Stomach (tissue), 4 donors: ENCODE measurements at regions not wholly inside any gene's neighbourhood (a gene's known extent, or its start where the extent isn't known, plus 50 kb on each side); places are given as distances from the start of the nearest gene placed in this dataset.

Experiments used
- CTCF ChIP-seq, 7 experiments: fragments of 450-650 bp in 4 of 7; fragments of 200-600 bp in 3 of 7; sonication (generic) in 3 of 7; IDR thresholded peaks; one replicate each; pipeline ENCODE4 v1.5.1; 2016 to 2019; ENCODE audit warnings: antibody characterized with exemption in 7 of 7, control low read depth in 2 of 7, mild to moderate bottlenecking in 1 of 7
- EP300 ChIP-seq: sonication (generic); formaldehyde crosslinking; IDR thresholded peaks from one replicate; pipeline ENCODE4 v1.6.1; 2017; ENCODE audit warnings: antibody characterized with exemption

DNA sequence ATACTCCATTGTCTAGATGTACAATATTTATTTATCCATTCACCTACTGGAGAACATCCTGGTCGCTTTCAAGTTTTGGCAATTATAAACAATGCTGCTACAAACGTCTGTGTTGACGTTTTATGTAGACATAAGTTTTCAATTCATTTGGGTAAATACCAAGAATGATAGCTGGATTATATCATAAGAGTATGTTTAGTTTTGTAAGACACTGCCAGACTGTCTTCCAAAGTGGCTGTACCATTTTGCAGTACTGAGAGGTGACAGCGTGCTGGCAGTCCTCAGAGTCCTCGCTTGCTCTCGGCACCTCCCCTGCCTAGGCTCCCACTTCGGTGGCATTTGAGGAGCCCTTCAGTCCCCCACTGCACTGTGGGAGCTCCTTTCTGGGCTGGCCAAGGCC lies 253.3 kb upstream of the INTU start:
- TF ChIP-seq CTCF (IDR thresholded peaks at IDR 0.05) (no peak), EP300 (no peak)
